ENCODE measurements at regions not wholly inside any gene's neighbourhood (a gene's known extent, or its start where the extent isn't known, plus 50 kb on each side); places are given as distances from the start of the nearest gene placed in this dataset.

DNA sequence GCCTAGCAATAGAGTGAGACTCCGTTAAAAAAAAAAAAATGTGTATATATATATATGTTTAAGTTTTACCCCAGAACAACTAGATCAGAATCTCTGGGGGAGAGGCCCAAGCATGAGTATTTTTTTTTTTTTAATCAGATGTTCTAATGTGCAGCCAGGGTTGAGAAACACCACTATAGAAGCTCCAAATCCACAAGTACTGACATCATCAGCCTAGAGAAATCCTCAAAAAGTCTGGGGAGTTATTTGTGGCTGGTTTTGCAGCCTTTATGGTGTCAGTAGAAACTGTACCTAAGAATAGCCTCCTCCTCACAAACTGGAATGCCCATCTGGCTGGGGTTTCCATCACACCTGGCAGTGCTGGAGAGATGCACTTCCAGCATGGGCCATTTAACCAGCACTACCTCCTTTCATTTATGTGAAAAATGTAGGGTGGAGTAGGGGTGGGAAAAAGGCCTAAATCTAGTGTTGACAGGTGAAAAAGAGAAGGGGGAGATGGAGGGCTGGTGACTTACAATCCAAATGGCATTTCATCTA lies 93.5 kb downstream of the CBLL2 start:
- no peak for TF ChIP-seq CTCF (IDR thresholded peaks at IDR 0.05; ENCODE audit: control insufficient read depth, extremely low read depth, insufficient read depth)
- DNase-seq (ENCODE audit: low read depth) = no peak
- no peak overlapping the region for H3K4me3 ChIP-seq (ENCODE audit: low read depth, low read length)

- no peak for DNase-seq (ENCODE audit: low read depth)
- no peak for TF ChIP-seq CTCF (IDR thresholded peaks at IDR 0.05; ENCODE audit: control insufficient read depth, extremely low read depth, insufficient read depth)
- H3K4me3 ChIP-seq (ENCODE audit: low read depth, low read length) = no peak overlapping the region
Observed at GRCh38 chrX:22366906-22367305, 94.2 kb downstream of the CBLL2 start.

GRCh38 chrX:22373094-22373493 lies 100.4 kb downstream of the CBLL2 start:
- TF ChIP-seq CTCF (IDR thresholded peaks at IDR 0.05; ENCODE audit: control insufficient read depth, extremely low read depth, insufficient read depth) = no peak
- no peak for DNase-seq (ENCODE audit: low read depth)
- H3K4me3 ChIP-seq (ENCODE audit: low read depth, low read length) = no peak overlapping the region

DNA sequence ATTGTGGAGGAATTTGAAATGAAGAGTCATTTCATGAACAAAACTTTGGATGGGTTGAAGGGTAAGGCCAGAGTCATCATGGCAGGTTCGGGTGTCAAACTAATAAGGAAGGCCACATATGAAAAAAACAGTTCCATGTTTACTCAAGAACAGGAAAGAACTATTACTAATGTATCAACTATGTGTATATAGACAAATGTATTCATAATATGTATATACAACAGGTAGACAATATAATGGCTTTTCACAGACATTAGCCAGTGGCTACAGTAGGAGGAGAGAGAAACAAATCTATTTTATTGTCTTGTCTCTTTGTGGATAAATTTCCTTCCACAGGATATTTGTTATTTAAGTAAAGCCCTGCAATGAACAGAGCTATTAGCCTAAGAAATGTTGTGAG lies 101.1 kb downstream of the CBLL2 start:
- TF ChIP-seq CTCF (IDR thresholded peaks at IDR 0.05; ENCODE audit: control insufficient read depth, extremely low read depth, insufficient read depth) = no peak
- no peak overlapping the region for H3K4me3 ChIP-seq (ENCODE audit: low read depth, low read length)
- DNase-seq (ENCODE audit: low read depth) = no peak

DNA sequence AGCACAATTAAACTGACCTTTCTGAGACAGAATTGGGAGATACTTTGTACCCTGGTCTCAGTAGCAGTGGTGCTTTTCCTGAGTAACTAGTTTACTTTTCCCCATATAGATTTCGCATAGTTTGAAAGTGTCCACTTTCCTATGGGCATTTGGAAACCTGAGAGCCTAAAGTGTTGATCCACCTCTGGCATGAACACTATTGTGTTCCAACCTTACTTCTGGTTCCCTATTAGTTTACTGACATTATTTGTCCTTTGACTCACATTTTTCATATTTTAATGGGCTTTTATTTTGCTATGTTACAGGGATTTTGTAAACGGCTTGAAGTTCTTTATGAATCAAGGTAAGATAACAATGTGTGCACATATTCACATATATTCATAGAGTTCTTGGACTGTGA lies 103.7 kb downstream of the CBLL2 start:
- no peak for DNase-seq (ENCODE audit: low read depth)
- H3K4me3 ChIP-seq (ENCODE audit: low read depth, low read length) = no peak overlapping the region
- no peak for TF ChIP-seq CTCF (IDR thresholded peaks at IDR 0.05; ENCODE audit: control insufficient read depth, extremely low read depth, insufficient read depth)

DNA sequence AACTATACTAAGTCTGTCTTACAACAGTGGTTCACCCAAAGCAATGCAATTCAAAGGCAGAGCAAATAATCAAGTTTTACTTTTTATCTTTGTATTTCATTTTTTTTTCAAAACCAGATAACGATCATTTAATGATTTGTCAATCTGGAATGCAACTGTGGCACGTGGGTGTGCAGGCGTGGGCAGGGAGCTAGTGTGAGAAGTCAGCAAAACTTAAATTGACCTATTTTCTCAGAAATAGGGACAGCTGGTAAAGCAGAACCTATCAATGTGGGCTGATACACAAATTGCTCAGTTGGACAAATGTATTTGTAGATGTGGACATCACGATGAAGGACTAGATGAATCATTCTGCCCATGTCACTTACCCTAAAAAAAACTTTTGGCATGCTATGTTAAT lies 105.6 kb downstream of the CBLL2 start:
- TF ChIP-seq CTCF (IDR thresholded peaks at IDR 0.05; ENCODE audit: control insufficient read depth, extremely low read depth, insufficient read depth) = no peak
- DNase-seq (ENCODE audit: low read depth) = no peak
- H3K4me3 ChIP-seq (ENCODE audit: low read depth, low read length) = no peak overlapping the region

GRCh38 chrX:22383988-22384387 lies 111.3 kb downstream of the CBLL2 start:
- H3K4me3 ChIP-seq (ENCODE audit: low read depth, low read length) = no peak overlapping the region
- no peak for TF ChIP-seq CTCF (IDR thresholded peaks at IDR 0.05; ENCODE audit: control insufficient read depth, extremely low read depth, insufficient read depth)
- DNase-seq (ENCODE audit: low read depth) = no peak

Data from LNCaP clone FGC (cell line).